NCI-H69 (cell line): ENCODE measurements at regions not wholly inside any gene's neighbourhood (a gene's known extent, or its start where the extent isn't known, plus 50 kb on each side); places are given as distances from the start of the nearest gene placed in this dataset.

Experiments used
- DNase-seq: peaks from one replicate; lab custom pipeline; 2025; lab: John Stamatoyannopoulos, UW

GRCh38 chr2:21438949-21439348 is 315.2 kb downstream of the TDRD15 start:
- DNase-seq = no peak

GRCh38 chr2:21441442-21441841 is 317.7 kb downstream of the TDRD15 start:
- no peak for DNase-seq

- no peak for DNase-seq
Measured at GRCh38 chr2:21443494-21444105, 319.8 kb downstream of the TDRD15 start.

GRCh38 chr2:21449881-21450280 is 326.1 kb downstream of the TDRD15 start:
- DNase-seq = no peak

- no peak for DNase-seq
Measured at GRCh38 chr2:21451403-21451802, 327.6 kb downstream of the TDRD15 start.

GRCh38 chr2:21452263-21452662 is 328.5 kb downstream of the TDRD15 start:
- no peak for DNase-seq

- no peak for DNase-seq
Measured at GRCh38 chr2:21452678-21453077, 328.9 kb downstream of the TDRD15 start.

- DNase-seq = no peak
Measured at GRCh38 chr2:21453723-21454450, 330.1 kb downstream of the TDRD15 start.

- DNase-seq = no peak
Measured at GRCh38 chr2:21454839-21455238, 331.1 kb downstream of the TDRD15 start.

- DNase-seq = no peak
Measured at GRCh38 chr2:21461754-21462240, 338.0 kb downstream of the TDRD15 start.

- DNase-seq = no peak
Measured at GRCh38 chr2:21466341-21466927, 342.7 kb downstream of the TDRD15 start.

GRCh38 chr2:21467280-21467818 is 343.6 kb downstream of the TDRD15 start:
- no peak for DNase-seq

GRCh38 chr2:21467910-21468309 is 344.1 kb downstream of the TDRD15 start:
- DNase-seq = no peak

GRCh38 chr2:21468624-21469023 is 344.9 kb downstream of the TDRD15 start:
- DNase-seq = no peak

GRCh38 chr2:21469158-21469557 is 345.4 kb downstream of the TDRD15 start:
- DNase-seq = no peak

- no peak for DNase-seq
Measured at GRCh38 chr2:21469564-21469963, 345.8 kb downstream of the TDRD15 start.

GRCh38 chr2:21480162-21480561 is 356.4 kb downstream of the TDRD15 start:
- no peak for DNase-seq

GRCh38 chr2:21484643-21485042 is 360.9 kb downstream of the TDRD15 start:
- DNase-seq = no peak

- DNase-seq = no peak
Measured at GRCh38 chr2:21486445-21486844, 362.7 kb downstream of the TDRD15 start.

GRCh38 chr2:21489080-21489479 is 365.3 kb downstream of the TDRD15 start:
- DNase-seq = no peak

- no peak for DNase-seq
Measured at GRCh38 chr2:21498016-21498415, 374.2 kb downstream of the TDRD15 start.

GRCh38 chr2:21500401-21500945 is 376.7 kb downstream of the TDRD15 start:
- DNase-seq = no peak
